ENCODE measurements at regions not wholly inside any gene's neighbourhood (a gene's known extent, or its start where the extent isn't known, plus 50 kb on each side); places are given as distances from the start of the nearest gene placed in this dataset.
"Not testable (repeated sequence)": the region's sequence is repeated elsewhere in the genome, so short reads cannot be mapped to it uniquely, and the experiment has no call there.

GRCh38 chr9:33649463-33649862 is 125.4 kb downstream of the ANKRD18B start:
- DNase-seq (ENCODE audit: low spot score), result no peak
- TF ChIP-seq, protein P1, sequence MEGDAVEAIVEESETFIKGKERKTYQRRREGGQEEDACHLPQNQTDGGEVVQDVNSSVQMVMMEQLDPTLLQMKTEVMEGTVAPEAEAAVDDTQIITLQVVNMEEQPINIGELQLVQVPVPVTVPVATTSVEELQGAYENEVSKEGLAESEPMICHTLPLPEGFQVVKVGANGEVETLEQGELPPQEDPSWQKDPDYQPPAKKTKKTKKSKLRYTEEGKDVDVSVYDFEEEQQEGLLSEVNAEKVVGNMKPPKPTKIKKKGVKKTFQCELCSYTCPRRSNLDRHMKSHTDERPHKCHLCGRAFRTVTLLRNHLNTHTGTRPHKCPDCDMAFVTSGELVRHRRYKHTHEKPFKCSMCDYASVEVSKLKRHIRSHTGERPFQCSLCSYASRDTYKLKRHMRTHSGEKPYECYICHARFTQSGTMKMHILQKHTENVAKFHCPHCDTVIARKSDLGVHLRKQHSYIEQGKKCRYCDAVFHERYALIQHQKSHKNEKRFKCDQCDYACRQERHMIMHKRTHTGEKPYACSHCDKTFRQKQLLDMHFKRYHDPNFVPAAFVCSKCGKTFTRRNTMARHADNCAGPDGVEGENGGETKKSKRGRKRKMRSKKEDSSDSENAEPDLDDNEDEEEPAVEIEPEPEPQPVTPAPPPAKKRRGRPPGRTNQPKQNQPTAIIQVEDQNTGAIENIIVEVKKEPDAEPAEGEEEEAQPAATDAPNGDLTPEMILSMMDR (IDR thresholded peaks at IDR 0.05), result no peak
- Histone ChIP-seq H3K4me3 (no peak overlapping the region), H3K27ac (no peak overlapping the region)

DNA sequence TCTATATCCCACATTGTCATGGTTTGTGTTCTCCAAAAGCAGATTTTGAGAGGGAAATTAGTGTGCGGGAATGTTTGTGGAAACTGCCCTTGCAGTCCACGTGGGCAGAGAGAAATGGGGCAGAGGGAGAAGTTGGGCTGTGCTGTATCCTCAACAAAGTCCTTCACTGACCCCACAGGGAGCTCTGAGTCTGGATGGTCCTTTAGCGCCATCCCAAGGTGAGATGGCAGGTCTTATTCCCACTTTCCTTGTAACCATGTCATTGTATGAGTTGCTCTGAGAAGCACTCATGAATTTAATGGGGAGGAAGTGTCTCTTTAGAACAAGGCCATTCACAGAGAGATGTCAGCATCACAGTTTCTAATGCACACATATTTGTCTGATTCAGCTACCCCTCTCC is 127.1 kb downstream of the ANKRD18B start:
- TF ChIP-seq, protein P1 (IDR thresholded peaks at IDR 0.05), result no peak
- Histone ChIP-seq H3K4me3 (no peak overlapping the region), H3K27ac (no peak overlapping the region)
- no peak for DNase-seq (ENCODE audit: low spot score)

- Histone ChIP-seq H3K4me3 (no peak overlapping the region), H3K27ac (no peak overlapping the region)
- no peak for DNase-seq (ENCODE audit: low spot score)
- TF ChIP-seq, protein P1 (IDR thresholded peaks at IDR 0.05), result no peak
Measured at GRCh38 chr9:33659921-33660320, 135.4 kb upstream of the PRSS3 start.

DNA sequence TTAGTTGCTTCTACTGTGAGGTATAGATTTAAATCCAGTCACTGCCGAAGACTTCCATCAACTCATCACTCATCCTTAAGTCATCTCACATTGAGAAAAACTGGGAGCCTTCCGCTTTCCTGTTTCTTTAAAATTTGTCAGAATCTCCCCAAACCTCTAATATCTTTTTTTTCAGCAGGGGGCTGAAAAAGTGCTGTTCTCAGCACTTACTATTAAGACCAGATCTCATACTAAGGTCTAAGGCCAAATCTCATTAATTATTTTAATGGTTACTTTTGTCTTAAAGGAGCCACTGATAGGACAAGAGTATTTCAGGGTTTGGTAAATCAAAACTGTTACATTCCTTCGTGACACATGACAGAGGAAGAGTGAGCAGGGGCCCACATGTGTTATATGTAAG is 134.6 kb upstream of the PRSS3 start:
- TF ChIP-seq, protein P1 (IDR thresholded peaks at IDR 0.05), result no peak

DNA sequence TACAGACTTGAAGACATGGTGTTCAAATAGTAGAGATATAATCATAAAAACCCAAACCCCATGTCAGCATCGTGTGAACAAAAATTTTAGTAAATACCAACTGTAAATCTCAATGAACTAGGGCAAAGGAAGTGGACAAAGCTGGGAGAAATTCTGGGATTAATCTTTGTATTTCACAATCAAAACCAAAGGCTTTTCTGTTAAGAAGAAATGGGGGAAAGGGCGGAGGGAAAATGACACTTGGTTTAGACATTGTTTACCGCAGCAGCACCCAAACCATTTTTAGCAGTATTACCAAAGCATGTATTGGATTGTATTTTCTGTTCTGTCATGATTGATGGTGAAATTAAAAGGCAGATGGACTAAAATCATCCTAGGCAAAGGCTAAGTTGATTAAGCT is 134.2 kb upstream of the PRSS3 start:
- no peak for DNase-seq (ENCODE audit: low spot score)
- Histone ChIP-seq H3K4me3 (no peak overlapping the region), H3K27ac (no peak overlapping the region)
- TF ChIP-seq, protein P1 (IDR thresholded peaks at IDR 0.05), result no peak

More for the DNA sequence above, 134.6 kb upstream of the PRSS3 start:
- H3K4me3 ChIP-seq, result no peak overlapping the region
- no peak for DNase-seq (ENCODE audit: low spot score)
- no peak overlapping the region for H3K27ac ChIP-seq

GRCh38 chr9:33662871-33663270 is 132.5 kb upstream of the PRSS3 start:
- H3K4me3 ChIP-seq, result no peak overlapping the region
- no peak overlapping the region for H3K27ac ChIP-seq
- TF ChIP-seq, protein P1 (IDR thresholded peaks at IDR 0.05), result no peak
- DNase-seq (ENCODE audit: low spot score), result no peak

DNA sequence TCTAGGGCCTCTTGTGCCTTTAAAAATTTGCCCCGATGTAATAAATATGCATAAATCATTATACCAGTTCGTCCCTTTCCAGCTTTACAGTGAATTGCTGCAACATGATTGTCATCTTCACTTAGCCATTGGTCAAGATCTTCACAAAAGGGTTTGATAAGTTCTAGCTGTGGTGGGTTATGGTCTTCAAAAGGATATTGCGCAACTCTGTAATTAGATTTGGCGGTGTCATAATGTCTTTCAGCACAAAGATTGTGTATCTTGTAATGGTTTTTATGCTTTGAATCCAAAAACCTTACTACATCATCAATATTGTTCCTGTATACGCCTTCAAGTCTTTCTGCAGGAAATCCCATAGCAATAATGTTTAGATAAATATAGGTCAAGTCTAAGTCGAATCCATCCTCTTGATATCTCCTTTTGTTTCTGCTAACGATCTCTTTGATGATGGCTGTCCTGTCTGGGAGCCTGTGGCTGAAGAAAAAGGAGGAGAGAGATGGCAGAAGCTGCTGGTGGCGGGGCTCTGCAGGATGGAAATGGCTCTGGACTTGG is 119.1 kb upstream of the PRSS3 start:
- H3K4me3 ChIP-seq, result peak overlapping the region; percentile 71
- H3K27ac ChIP-seq; DNase-seq (ENCODE audit: low spot score): not testable (repeated sequence)

Measured in coronary artery (tissue), 2 donors.